ENCODE measurements at regions not wholly inside any gene's neighbourhood (a gene's known extent, or its start where the extent isn't known, plus 50 kb on each side); places are given as distances from the start of the nearest gene placed in this dataset.

DNA sequence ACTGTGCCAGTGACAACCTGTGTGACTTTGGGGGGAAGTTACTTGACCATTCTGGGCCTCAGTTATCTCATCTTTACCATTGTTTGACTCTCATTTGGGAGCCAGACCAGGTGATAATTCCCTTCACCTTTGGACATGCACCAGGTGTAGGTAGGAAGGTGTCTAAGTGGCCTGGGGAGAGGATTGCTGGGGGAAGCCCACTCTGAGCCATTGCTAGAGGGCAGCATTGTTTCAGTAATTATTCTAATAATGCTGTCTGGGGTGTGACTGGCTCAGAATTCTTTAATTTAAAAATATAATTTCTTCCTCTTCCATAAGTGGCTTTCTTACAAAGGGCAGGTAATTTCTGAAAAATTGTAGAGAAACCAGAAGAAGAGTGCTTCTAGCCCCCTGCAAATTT, 104.3 kb downstream of the RTL9 start:
- Histone ChIP-seq H3K4me1 (ENCODE audit: insufficient read depth, low read length) (no peaks in the 10 kb centered on the region), H4K20me1 (ENCODE audit: insufficient read depth, low read length) (no peaks in the 10 kb centered on the region), H3K79me2 (ENCODE audit: insufficient read depth, low read length) (no peaks in the 10 kb centered on the region), H3K9me3 (ENCODE audit: low read depth, low read length) (no peaks in the 10 kb centered on the region), H3K27me3 (ENCODE audit: insufficient read depth, low read length) (peaks cover 18% of the 10 kb centered on the region), H3K36me3 (ENCODE audit: insufficient read depth, low read length) (no peaks in the 10 kb centered on the region), H3K4me2 (ENCODE audit: insufficient read depth, low read length) (no peak overlapping the region), H2AFZ (ENCODE audit: low read length) (no peak overlapping the region), H3K4me3 (ENCODE audit: insufficient read depth, low read length) (no peak overlapping the region), H3K27ac (ENCODE audit: low read depth, low read length) (no peak overlapping the region)
- peak; percentile 3 for DNase-seq (ENCODE audit: insufficient read length, low spot score, missing footprints)
- TF ChIP-seq, protein P1, sequence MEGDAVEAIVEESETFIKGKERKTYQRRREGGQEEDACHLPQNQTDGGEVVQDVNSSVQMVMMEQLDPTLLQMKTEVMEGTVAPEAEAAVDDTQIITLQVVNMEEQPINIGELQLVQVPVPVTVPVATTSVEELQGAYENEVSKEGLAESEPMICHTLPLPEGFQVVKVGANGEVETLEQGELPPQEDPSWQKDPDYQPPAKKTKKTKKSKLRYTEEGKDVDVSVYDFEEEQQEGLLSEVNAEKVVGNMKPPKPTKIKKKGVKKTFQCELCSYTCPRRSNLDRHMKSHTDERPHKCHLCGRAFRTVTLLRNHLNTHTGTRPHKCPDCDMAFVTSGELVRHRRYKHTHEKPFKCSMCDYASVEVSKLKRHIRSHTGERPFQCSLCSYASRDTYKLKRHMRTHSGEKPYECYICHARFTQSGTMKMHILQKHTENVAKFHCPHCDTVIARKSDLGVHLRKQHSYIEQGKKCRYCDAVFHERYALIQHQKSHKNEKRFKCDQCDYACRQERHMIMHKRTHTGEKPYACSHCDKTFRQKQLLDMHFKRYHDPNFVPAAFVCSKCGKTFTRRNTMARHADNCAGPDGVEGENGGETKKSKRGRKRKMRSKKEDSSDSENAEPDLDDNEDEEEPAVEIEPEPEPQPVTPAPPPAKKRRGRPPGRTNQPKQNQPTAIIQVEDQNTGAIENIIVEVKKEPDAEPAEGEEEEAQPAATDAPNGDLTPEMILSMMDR (IDR thresholded peaks at IDR 0.05; ENCODE audit: extremely low read depth, low read depth, low read length): peak; percentile 37

DNA sequence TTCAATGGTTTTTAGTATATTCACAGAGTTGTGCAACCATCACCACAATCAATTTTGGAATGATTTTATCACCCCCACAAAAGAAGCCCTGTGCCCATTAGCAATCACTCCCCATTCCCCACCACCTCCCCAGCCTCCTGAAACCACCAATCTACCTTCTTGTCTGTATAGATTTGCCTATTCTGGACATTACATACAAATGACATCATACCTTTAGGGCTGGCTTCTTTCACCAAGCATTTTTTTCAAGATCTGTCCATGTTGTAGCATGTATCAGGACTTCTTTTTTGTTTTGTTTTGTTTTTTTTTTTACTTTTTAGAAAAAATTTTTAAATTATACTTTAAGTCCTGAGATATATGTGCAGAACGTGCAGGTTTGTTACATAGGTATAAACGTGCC, 108.1 kb downstream of the RTL9 start:
- no peaks in the 10 kb centered on the region for H4K20me1 ChIP-seq (ENCODE audit: insufficient read depth, low read length)
- TF ChIP-seq, protein P1 (IDR thresholded peaks at IDR 0.05; ENCODE audit: extremely low read depth, low read depth, low read length): no peak
- H3K36me3 ChIP-seq (ENCODE audit: insufficient read depth, low read length): no peaks in the 10 kb centered on the region
- no peak overlapping the region for H2AFZ ChIP-seq (ENCODE audit: low read length)
- H3K4me3 ChIP-seq (ENCODE audit: insufficient read depth, low read length): no peak overlapping the region
- no peaks in the 10 kb centered on the region for H3K9me3 ChIP-seq (ENCODE audit: low read depth, low read length)
- H3K27ac ChIP-seq (ENCODE audit: low read depth, low read length): no peak overlapping the region
- H3K79me2 ChIP-seq (ENCODE audit: insufficient read depth, low read length): no peaks in the 10 kb centered on the region
- DNase-seq (ENCODE audit: insufficient read length, low spot score, missing footprints): no peak
- H3K4me2 ChIP-seq (ENCODE audit: insufficient read depth, low read length): no peak overlapping the region
- H3K4me1 ChIP-seq (ENCODE audit: insufficient read depth, low read length): no peaks in the 10 kb centered on the region
- peaks cover 2% of the 10 kb centered on the region for H3K27me3 ChIP-seq (ENCODE audit: insufficient read depth, low read length)

DNA sequence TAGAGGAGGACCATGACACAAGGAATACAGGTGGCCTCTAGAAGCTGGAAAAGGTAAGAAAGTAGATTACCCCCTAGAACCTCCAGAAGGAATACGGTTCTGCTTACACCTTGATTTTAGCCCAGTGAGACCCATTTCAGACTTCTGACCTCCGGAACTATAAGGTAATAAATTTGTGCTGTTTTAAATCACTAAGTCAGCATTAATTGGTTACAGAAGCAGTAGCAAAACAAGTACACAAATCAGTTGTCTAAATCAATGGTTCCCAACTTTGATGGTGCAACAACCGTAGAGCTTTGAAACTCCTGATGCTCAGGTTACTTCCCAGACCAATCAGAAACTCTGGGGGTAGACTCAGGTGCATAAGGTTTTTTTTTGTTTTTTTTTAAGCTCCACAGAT, 113.6 kb downstream of the RTL9 start:
- Histone ChIP-seq H3K4me2 (ENCODE audit: insufficient read depth, low read length) (no peak overlapping the region), H4K20me1 (ENCODE audit: insufficient read depth, low read length) (no peaks in the 10 kb centered on the region), H3K36me3 (ENCODE audit: insufficient read depth, low read length) (no peaks in the 10 kb centered on the region), H2AFZ (ENCODE audit: low read length) (no peak overlapping the region), H3K27ac (ENCODE audit: low read depth, low read length) (no peak overlapping the region), H3K9me3 (ENCODE audit: low read depth, low read length) (no peaks in the 10 kb centered on the region), H3K27me3 (ENCODE audit: insufficient read depth, low read length) (peaks cover 9% of the 10 kb centered on the region), H3K4me1 (ENCODE audit: insufficient read depth, low read length) (no peaks in the 10 kb centered on the region), H3K79me2 (ENCODE audit: insufficient read depth, low read length) (no peaks in the 10 kb centered on the region), H3K4me3 (ENCODE audit: insufficient read depth, low read length) (no peak overlapping the region)
- DNase-seq (ENCODE audit: insufficient read length, low spot score, missing footprints): no peak
- TF ChIP-seq, protein P1 (IDR thresholded peaks at IDR 0.05; ENCODE audit: extremely low read depth, low read depth, low read length): no peak

DNA sequence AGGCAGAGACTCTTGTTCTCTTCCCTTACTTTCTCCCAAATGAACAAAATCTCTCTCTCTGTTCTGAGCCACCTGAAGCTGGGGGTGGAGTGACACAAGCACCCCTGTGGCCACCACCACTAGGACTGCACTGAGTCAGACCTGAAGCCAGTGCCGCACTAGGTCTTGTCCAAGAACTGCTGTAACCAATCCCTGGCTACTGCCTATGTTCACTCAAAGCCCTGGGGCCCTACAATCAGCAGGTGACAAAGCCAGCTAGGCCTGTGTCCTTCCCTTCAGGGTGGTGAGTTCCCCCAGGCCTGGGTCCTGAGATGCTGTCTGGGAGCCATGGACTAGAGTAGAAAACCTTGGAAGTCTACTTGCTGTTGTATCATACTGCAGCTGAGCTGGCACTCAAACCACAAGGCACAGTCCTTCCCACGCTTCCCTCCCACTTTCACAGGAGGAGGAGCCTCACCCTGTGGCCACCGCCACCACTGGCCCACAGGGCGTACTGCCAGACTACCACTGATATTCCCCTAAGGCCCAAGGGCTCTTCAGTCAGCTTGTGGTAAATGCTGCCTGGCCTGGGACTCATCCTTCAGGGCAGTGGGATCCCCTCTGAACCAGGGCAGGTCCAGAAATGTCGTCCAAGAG, 119.1 kb downstream of the RTL9 start:
- Histone ChIP-seq H3K4me3 (ENCODE audit: insufficient read depth, low read length) (no peak overlapping the region), H3K4me2 (ENCODE audit: insufficient read depth, low read length) (no peak overlapping the region), H3K79me2 (ENCODE audit: insufficient read depth, low read length) (no peaks in the 10 kb centered on the region), H3K27ac (ENCODE audit: low read depth, low read length) (no peak overlapping the region), H4K20me1 (ENCODE audit: insufficient read depth, low read length) (no peaks in the 10 kb centered on the region), H2AFZ (ENCODE audit: low read length) (no peak overlapping the region), H3K4me1 (ENCODE audit: insufficient read depth, low read length) (no peaks in the 10 kb centered on the region), H3K36me3 (ENCODE audit: insufficient read depth, low read length) (no peaks in the 10 kb centered on the region), H3K27me3 (ENCODE audit: insufficient read depth, low read length) (peaks cover 12% of the 10 kb centered on the region), H3K9me3 (ENCODE audit: low read depth, low read length) (no peaks in the 10 kb centered on the region)
- DNase-seq (ENCODE audit: insufficient read length, low spot score, missing footprints): peak; percentile 2
- TF ChIP-seq, protein P1 (IDR thresholded peaks at IDR 0.05; ENCODE audit: extremely low read depth, low read depth, low read length): no peak

All from osteoblast (primary cell).